Embryonic facial prominence (tissue), 1 donor: ENCODE measurements at regions not wholly inside any gene's neighbourhood (a gene's known extent, or its start where the extent isn't known, plus 50 kb on each side); places are given as distances from the start of the nearest gene placed in this dataset.

ENCODE experiments used
- DNase-seq: peaks from one replicate; pipeline ENCODE4 v3.0.0-alpha.2; 2016; ENCODE audit errors: extremely low spot score

DNA sequence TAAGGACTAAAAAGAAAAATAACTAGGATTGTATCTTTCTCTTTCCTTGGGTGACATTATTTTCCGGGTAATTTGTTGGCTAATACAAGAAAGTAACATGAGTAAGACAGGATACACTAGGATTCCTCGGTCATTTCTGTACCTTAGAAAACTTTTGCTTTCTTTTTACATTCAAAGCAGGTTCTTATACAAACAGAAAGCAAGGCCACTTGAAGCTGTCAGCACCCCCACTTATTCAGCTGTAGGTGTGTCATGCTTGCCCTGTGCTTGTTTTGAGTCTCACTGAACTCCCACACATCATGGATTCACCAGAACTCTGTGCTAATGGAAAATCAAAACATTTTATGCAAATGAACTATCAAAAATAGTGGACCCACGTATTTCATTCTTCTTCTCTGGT is 266.8 kb upstream of the CLEC14A start:
- DNase-seq, result no peak

- DNase-seq, result no peak
Observed at GRCh38 chr14:38521591-38521990, 265.7 kb upstream of the CLEC14A start.

DNA sequence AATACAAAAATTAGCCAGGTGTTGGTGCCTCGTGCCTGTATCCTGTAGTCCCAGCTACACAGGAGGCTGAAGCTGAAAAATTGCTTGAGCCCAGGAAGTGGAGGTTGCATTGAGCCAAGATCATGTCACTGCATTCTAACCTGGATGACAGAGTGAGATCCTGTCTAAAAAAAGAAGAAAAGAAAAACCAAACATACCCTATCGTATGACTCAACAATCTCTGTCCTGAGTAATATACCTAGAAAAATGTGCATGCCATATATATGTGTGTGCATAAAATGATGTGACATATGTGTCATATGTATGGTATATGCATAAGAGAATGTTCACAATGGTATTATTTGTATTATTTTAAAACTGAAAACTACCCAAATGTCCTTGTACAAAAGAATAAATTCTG is 261.5 kb upstream of the CLEC14A start:
- DNase-seq, result no peak

DNA sequence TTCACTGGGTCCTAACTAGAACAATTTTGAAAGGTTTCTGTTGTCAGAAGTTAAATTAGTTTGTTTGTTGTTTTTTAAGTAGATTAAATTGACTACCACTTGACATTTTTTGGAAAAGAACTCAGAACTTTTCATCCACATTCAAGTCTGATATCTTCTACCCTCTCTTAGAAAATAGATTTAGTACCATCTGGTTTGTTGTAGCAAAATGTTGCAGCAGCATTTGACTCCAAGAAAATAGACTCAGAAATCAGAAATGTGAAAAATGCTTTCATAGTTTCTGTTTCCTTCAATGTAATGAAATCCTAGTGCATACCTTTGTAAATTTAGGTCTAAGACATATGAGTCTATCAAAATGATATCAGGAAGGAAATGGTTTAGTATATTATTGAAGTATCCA is 256.3 kb upstream of the CLEC14A start:
- DNase-seq, result no peak

- no peak for DNase-seq
Observed at GRCh38 chr14:38507299-38507698, 251.4 kb upstream of the CLEC14A start.

DNA sequence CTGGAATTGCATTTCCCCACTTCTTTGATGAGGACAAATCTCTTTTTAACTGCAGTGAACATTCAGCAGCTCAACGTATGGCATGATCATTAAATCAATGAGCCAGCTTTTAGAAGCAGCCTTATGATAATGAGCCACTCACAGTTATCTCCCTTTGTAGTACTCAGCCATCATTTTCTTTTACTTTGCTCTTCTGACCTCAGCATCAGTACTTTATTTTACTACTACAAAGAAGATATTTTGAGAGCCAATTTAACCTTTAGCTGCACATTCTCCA is 250.0 kb upstream of the CLEC14A start:
- DNase-seq, result no peak

- DNase-seq, result no peak
Observed at GRCh38 chr14:38505221-38505972, 249.5 kb upstream of the CLEC14A start.

DNA sequence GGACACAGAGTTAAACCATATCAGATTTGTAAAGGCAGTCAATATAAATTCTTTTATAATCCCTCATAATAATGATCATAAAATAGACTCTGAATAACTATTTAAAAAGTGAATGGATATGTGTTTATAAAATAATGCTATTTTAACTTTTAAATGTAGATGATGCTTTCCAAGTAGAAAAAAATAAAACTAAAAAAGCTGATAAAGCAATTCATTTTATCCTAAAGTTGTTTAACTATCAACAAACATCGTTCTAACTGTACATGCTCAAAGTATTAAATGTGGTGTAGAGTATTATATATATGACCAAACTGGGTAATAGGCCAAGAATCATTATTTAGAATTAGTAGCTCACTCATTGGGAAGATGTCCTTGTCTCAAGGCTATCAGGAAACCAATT is 248.3 kb upstream of the CLEC14A start:
- no peak for DNase-seq

- DNase-seq, result no peak
Observed at GRCh38 chr14:38502239-38502638, 246.3 kb upstream of the CLEC14A start.

DNA sequence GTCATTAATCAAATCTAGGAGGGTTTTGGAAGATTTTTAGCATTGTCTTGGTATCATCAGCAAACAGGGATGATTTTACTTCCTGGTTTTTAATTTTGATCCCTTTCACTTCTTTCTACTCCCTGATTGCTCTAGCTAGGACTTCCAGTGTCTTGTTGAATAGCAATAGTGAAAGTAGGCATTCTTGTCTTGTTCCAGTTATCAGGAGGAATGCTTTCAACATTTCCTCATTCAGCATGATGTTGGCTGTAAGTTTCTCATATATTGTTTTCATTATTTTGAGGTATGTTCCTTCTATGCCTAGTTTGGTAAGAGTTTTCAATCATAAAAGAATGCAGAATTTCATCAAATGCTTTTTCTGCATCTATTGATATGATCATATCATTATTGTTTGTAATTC is 244.2 kb upstream of the CLEC14A start:
- DNase-seq, result no peak

GRCh38 chr14:38496092-38496491 is 240.2 kb upstream of the CLEC14A start:
- no peak for DNase-seq

GRCh38 chr14:38490273-38490672 is 234.4 kb upstream of the CLEC14A start:
- no peak for DNase-seq

GRCh38 chr14:38485026-38485425 is 229.1 kb upstream of the CLEC14A start:
- no peak for DNase-seq

DNA sequence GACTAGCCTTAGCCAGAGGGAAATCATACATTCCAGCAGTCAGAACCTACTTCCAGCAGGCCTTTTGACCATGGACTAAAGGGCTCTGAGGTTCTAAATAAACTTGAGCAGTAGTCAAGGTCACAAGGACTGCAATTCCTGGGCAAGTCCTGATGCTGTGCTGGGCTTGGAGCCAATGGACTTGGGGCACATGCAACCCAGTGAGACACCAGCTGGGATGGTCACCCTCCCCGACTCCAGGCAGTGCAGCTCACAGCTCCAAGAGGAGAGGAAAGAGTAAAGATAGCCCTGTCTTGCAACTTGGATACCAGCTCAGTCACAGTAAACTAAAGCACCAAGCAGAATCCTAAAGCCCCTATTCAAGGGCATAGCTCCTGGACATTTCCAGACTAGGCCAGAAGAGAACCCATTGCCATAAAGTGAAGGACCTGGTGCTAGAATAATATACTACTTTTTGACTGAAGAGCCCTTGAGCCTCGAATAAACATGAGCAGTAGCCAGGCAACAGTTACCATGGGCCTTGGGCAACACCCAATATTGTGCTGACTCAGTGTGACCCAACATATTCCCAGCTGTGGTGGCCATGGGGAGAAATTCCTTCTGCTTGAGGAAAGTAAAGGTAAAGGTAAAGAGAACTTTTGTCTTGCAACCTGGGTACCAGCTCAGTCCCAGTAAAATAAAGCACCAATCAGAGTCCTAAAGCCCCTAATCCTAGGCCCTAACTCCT is 226.2 kb upstream of the CLEC14A start:
- DNase-seq, result no peak

DNA sequence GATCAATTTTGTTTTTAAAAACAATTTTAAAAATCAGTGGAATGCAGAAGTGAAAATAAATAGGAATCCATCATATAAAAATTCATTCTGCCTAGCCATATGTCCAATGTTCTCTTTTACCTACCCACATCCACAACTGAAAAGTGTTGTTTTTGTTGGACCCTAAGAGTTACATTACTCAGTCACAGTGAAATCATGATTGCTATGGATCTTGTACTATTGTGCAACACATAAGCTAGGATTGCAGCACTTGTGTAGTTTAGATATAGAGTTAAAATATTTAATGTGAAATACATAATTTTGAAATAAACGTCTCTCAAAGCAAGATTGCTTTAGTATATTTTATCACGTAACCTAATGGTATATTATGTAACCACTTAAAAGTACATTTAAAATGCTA is 213.3 kb upstream of the CLEC14A start:
- no peak for DNase-seq

DNA sequence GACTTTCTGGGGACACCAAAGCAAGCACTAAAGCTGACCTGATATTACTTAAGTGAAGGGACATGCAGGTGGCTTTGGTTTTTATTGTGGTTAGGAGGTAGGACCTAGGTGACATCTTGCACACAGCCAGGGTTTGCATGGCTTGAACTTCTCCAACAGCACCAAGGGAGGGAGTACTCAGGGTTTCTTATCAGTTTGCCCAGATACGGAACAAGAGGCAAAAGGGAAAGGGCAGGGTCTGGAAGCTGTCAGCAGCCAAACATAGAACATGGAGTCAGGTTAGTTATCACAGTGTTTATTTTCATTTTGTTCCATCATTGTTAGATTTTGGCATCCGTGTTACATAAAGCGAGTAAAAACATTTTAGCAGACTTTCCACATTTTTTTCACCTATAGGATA is 186.3 kb upstream of the CLEC14A start:
- DNase-seq, result no peak

DNA sequence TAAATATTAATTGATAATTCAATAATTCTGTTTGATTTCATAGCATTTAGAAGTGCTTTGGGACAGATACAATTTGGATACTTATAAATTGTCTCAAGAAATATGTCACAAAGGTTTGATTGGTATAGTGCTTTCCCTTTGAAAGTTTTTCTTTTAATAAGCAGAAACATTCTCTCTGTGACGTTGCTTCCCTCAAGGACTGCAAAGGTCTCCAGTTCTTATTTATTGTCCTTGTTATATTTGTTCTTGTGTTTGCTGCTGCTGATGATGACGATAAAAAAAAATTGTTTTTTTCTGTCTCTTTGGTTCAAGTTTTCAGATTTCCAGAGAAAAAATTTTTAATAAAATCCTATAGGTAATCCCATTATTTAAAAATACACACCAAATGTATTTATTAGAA is 176.3 kb upstream of the CLEC14A start:
- DNase-seq, result no peak

GRCh38 chr14:38431156-38431555 is 175.3 kb upstream of the CLEC14A start:
- no peak for DNase-seq

DNA sequence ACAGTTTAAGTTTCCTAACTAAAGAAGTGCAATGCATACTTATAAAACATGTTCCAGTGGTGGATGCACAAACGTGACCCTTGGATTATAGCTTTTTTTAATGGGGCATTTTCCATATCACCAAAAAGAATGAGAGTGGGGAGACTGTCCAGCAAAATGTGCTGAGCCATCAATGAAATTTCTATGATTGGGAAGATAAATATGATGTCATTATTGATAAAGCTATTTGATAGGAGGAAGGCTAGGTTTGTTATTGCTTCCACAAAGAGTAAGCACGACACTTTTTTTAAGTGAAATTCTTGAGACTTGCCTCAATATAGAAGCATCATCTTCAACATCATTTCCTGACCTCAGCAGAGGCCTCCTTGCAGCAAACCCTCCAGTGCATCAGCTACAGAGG is 174.6 kb upstream of the CLEC14A start:
- no peak for DNase-seq

- DNase-seq, result no peak
Observed at GRCh38 chr14:38425324-38425976, 169.6 kb upstream of the CLEC14A start.

GRCh38 chr14:38420048-38420447 is 164.2 kb upstream of the CLEC14A start:
- DNase-seq, result no peak

- DNase-seq, result no peak
Observed at GRCh38 chr14:38419579-38419978, 163.7 kb upstream of the CLEC14A start.

- no peak for DNase-seq
Observed at GRCh38 chr14:38412654-38413053, 156.8 kb upstream of the CLEC14A start.
